ENCODE measurements at regions not wholly inside any gene's neighbourhood (a gene's known extent, or its start where the extent isn't known, plus 50 kb on each side); places are given as distances from the start of the nearest gene placed in this dataset.
"Not testable (repeated sequence)": the region's sequence is repeated elsewhere in the genome, so short reads cannot be mapped to it uniquely, and the experiment has no call there.

DNA sequence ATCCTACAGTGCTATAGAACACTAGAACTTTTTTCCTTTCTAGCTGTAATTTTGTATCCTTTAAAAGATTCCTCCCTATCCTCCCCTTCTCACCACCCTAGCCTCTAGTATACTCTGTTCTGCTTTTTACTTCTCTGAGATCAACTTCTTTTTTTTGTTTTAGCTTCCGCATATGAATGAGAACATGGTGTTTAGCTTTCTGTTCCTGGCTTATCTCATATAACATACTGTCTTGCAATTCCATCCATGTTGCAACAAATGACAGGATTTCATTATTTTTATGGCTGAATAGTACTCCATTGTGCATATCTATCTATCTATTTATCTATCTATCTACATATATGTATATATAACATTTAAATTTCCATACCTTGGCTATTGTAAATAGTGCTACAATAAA is 126.0 kb upstream of the MAN2A1 start:
- H3K27me3 Mint-ChIP-seq, result peaks cover 6% of the 10 kb centered on the region
- H3K9me3 Mint-ChIP-seq, result peaks cover 5% of the 10 kb centered on the region
- H3K36me3 Mint-ChIP-seq, result no peaks in the 10 kb centered on the region
- H3K27ac Mint-ChIP-seq, result no peak overlapping the region
- peaks cover 5% of the 10 kb centered on the region for H3K4me1 Mint-ChIP-seq
- H3K4me3 Mint-ChIP-seq, result no peak overlapping the region
- no peak for DNase-seq

GRCh38 chr5:109563189-109563588 is 126.5 kb upstream of the MAN2A1 start:
- Mint-ChIP-seq H3K4me3 (no peak overlapping the region), H3K27me3 (peaks cover 6% of the 10 kb centered on the region), H3K27ac (no peak overlapping the region), H3K36me3 (no peaks in the 10 kb centered on the region), H3K9me3 (peaks cover 5% of the 10 kb centered on the region), H3K4me1 (peaks cover 10% of the 10 kb centered on the region)
- no peak for DNase-seq

- Mint-ChIP-seq H3K36me3 (no peaks in the 10 kb centered on the region), H3K27ac (no peak overlapping the region), H3K4me1 (peaks cover 12% of the 10 kb centered on the region), H3K9me3 (peaks cover 5% of the 10 kb centered on the region), H3K27me3 (peaks cover under 1% of the 10 kb centered on the region), H3K4me3 (no peak overlapping the region)
- DNase-seq, result no peak
These were observed 127.3 kb upstream of the MAN2A1 start for GRCh38 chr5:109562441-109562840.

DNA sequence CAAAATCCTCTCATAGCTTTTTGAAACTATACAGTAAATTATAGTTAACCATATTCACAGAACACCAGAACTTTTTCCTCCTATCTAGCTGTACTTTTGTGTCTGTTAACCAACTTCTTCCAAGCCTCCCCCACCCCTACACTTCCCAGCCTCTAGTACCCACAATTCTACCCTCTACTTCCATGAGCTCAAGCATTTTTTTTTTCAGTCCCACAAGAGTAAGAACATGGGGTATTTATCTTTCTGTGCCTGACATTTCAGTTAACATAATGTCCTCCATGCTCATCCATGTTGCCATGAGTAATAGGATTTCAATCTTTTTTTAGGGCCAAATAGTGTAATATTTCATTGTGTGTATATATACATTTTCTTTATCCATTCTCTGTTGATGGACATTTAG is 128.3 kb upstream of the MAN2A1 start:
- DNase-seq, result no peak
- H3K4me1 Mint-ChIP-seq, result peaks cover 12% of the 10 kb centered on the region
- no peak overlapping the region for H3K27ac Mint-ChIP-seq
- no peaks in the 10 kb centered on the region for H3K36me3 Mint-ChIP-seq
- H3K4me3 Mint-ChIP-seq, result no peak overlapping the region
- H3K27me3 Mint-ChIP-seq, result no peaks in the 10 kb centered on the region
- H3K9me3 Mint-ChIP-seq, result peaks cover 5% of the 10 kb centered on the region

- no peaks in the 10 kb centered on the region for H3K36me3 Mint-ChIP-seq
- DNase-seq, result no peak
- H3K9me3 Mint-ChIP-seq, result peaks cover 5% of the 10 kb centered on the region
- no peak overlapping the region for H3K27ac Mint-ChIP-seq
- H3K4me1 Mint-ChIP-seq, result peaks cover 12% of the 10 kb centered on the region
- no peak overlapping the region for H3K4me3 Mint-ChIP-seq
- H3K27me3 Mint-ChIP-seq, result no peaks in the 10 kb centered on the region
These were observed 129.2 kb upstream of the MAN2A1 start for GRCh38 chr5:109560554-109560953.

DNA sequence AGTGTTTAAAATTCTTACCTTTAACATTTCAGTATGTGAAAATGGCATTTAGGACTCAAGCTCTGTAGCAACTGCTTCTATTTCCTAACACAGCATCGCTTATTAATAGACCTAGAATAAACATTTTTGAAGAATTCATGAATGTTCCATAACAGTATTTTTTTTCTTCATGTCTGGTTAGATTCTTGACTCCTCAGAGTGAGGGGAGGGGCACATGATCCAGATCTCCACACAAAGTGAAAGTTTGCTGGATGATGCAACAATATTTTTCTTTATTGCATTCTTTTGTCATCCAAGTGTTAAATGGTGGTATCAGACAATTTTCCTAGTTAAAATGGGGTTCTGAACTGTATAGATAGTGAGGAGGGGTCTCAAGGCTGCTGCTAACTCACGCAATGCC is 130.8 kb upstream of the MAN2A1 start:
- no peaks in the 10 kb centered on the region for H3K36me3 Mint-ChIP-seq
- H3K9me3 Mint-ChIP-seq, result peaks cover 1% of the 10 kb centered on the region
- DNase-seq, result no peak
- no peaks in the 10 kb centered on the region for H3K27me3 Mint-ChIP-seq
- peaks cover 12% of the 10 kb centered on the region for H3K4me1 Mint-ChIP-seq
- no peak overlapping the region for H3K4me3 Mint-ChIP-seq
- H3K27ac Mint-ChIP-seq, result peak overlapping the region; percentile 6

DNA sequence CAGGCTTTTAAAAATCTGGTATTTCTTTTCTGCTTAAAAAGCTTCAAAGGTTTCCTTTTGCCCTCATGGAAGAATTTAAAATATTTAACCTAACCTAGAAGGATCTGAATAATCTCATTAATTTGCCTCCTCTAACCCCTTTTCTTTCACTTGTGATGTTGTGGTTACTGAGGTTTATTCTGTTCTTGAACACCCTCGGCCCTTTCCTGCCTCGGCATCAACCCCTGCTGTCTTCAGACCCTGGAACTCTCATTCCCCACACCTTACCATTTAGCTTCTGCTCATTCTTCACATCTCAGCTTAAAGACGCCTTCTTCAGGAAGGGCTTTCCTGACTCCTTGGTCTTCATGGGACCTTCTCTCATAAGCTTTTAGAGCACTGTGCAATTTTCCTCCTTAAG is 131.4 kb upstream of the MAN2A1 start:
- Mint-ChIP-seq H3K36me3 (peaks cover 5% of the 10 kb centered on the region), H3K4me3 (no peak overlapping the region), H3K27me3 (no peaks in the 10 kb centered on the region), H3K4me1 (peaks cover 12% of the 10 kb centered on the region), H3K27ac (no peak overlapping the region), H3K9me3 (peaks cover 7% of the 10 kb centered on the region)
- no peak for DNase-seq

GRCh38 chr5:109553846-109554245 is 135.9 kb upstream of the MAN2A1 start:
- peaks cover 11% of the 10 kb centered on the region for H3K36me3 Mint-ChIP-seq
- peaks cover 7% of the 10 kb centered on the region for H3K27me3 Mint-ChIP-seq
- H3K4me1 Mint-ChIP-seq, result peaks cover 8% of the 10 kb centered on the region
- no peak for DNase-seq
- H3K9me3 Mint-ChIP-seq, result peaks cover 18% of the 10 kb centered on the region
- no peak overlapping the region for H3K27ac Mint-ChIP-seq
- no peak overlapping the region for H3K4me3 Mint-ChIP-seq

DNA sequence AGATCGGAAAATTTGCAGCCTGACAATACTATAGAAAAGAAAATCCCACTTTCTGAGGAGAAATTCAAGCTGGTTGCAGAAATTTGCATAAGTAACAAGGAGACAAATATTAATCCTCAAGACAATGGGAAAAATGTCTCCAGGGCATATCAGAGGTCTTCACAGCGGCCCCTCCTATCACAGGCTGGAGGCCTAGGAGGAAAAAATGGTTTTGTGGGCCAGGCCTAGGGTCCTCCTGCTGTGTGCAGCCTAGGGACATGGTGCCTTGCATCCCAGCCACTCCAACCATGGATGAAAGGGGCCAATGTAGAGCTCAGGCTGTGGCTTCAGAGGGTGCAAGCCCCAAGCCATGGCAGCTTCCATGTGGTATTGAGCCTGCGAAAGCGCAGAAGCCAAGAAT is 138.5 kb upstream of the MAN2A1 start:
- DNase-seq, H3K27me3 Mint-ChIP-seq, H3K27ac Mint-ChIP-seq, H3K4me1 Mint-ChIP-seq, H3K4me3 Mint-ChIP-seq: not testable (repeated sequence)
- Mint-ChIP-seq H3K36me3 (peaks cover 11% of the 10 kb centered on the region), H3K9me3 (peaks cover 18% of the 10 kb centered on the region)

DNA sequence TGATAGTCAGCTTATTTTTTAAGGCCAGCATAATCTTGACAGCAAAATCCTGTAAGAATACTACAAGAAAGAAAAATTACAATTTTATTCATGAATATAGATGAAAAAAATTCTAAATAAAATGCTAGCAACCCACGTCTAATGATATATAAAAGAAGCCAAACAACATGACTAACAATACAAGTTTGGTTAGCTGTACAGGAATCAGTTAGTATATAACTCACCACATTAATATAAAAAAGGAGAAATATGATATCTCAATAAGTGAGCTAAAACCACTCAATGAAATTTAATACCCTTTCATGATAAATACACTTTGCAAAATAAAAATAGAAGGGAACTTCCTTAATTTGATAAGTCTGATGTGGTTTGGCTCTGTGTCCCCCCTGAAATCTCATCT is 139.7 kb upstream of the MAN2A1 start:
- Mint-ChIP-seq H3K27me3 (peaks cover 7% of the 10 kb centered on the region), H3K27ac (no peak overlapping the region), H3K4me1 (no peaks in the 10 kb centered on the region), H3K36me3 (peaks cover 11% of the 10 kb centered on the region), H3K9me3 (peaks cover 18% of the 10 kb centered on the region), H3K4me3 (no peak overlapping the region)
- no peak for DNase-seq

DNA sequence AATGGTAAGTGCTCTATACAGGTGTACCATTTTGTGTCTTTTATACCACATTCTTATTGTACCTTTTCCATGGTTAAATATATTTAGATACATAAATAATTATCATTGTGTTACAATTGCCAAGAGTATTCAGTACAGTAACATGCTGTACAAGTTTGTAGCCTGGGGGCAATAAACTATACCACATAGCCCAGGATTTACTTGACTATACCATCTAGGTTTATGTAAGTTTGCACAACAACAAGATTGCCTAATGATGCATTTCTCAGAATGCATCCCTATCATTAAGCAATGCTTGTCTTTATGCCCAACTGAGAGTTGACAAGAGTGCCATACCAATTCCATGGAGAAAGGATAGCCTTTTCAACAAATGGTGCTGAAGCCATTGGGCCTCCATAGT is 136.7 kb upstream of the PJA2 start:
- H3K36me3 Mint-ChIP-seq, result no peaks in the 10 kb centered on the region
- no peak overlapping the region for H3K27ac Mint-ChIP-seq
- no peaks in the 10 kb centered on the region for H3K27me3 Mint-ChIP-seq
- H3K4me3 Mint-ChIP-seq, result no peak overlapping the region
- DNase-seq, result no peak
- H3K9me3 Mint-ChIP-seq, result peaks cover 8% of the 10 kb centered on the region
- H3K4me1 Mint-ChIP-seq, result no peaks in the 10 kb centered on the region

DNA sequence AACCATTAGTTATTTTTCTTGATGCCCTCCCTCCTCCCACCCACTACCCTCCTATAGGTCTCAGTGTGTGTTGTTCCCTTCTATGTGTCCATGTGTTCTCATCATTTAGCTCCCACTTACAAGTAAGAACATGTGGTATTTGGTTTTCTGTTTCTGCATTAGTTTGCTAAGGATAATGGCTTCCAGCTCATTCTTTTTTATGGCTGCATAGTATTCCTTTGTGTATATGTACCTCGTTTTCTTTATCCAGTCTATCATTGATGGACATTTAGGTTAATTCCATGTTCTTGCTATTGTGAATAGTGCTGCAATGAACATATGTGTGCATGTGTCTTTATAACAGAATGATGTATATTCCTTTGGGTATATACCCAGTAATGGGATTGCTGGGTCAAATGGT is 135.1 kb upstream of the PJA2 start:
- H3K4me1 Mint-ChIP-seq, H3K27ac Mint-ChIP-seq, H3K4me3 Mint-ChIP-seq, H3K36me3 Mint-ChIP-seq, H3K27me3 Mint-ChIP-seq, DNase-seq, H3K9me3 Mint-ChIP-seq: not testable (repeated sequence)

DNA sequence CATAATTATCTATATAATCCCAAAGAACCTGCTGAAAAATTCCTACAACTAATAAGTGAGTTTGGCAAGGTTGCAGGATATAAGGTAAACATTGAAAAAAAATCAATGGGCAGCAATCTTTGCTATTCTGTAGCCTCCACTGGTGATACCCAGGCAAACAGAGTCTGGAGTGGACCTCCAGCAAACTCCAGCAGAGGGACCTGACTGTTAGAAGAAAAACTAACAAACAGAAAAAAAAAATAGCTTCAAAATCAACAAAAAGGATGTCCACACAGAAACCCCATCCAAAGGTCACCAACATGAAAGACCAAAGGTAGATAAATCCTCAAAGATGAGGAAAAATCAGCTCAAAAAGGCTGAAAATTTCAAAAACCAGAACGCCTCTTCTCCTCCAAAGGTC is 128.9 kb upstream of the PJA2 start:
- not testable (repeated sequence) for H3K9me3 Mint-ChIP-seq, DNase-seq, H3K36me3 Mint-ChIP-seq, H3K4me1 Mint-ChIP-seq, H3K4me3 Mint-ChIP-seq, H3K27ac Mint-ChIP-seq
- peaks cover 14% of the 10 kb centered on the region for H3K27me3 Mint-ChIP-seq

DNA sequence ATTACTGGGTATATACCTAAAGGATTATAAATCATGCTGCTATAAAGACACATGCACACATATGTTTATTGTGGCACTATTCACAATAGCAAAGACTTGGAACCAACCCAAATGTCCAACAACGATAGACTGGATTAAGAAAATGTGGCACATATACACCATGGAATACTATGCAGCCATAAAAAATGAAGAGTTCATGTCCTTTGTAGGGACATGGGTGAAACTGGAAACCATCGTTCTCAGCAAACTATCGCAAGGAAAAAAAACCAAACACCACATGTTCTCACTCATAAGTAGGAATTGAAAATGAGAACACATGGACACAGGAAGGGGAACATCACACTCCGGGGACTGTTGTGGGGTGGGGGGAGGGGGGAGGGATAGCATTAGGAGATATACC is 125.3 kb upstream of the PJA2 start:
- H3K27ac Mint-ChIP-seq, H3K4me1 Mint-ChIP-seq, H3K9me3 Mint-ChIP-seq, H3K36me3 Mint-ChIP-seq, DNase-seq, H3K4me3 Mint-ChIP-seq: not testable (repeated sequence)
- H3K27me3 Mint-ChIP-seq, result peaks cover 13% of the 10 kb centered on the region

- peaks cover 7% of the 10 kb centered on the region for H3K27me3 Mint-ChIP-seq
- no peak overlapping the region for H3K27ac Mint-ChIP-seq
- no peaks in the 10 kb centered on the region for H3K9me3 Mint-ChIP-seq
- H3K4me3 Mint-ChIP-seq, result no peak overlapping the region
- H3K4me1 Mint-ChIP-seq, result no peaks in the 10 kb centered on the region
- DNase-seq, result no peak
- H3K36me3 Mint-ChIP-seq, result no peaks in the 10 kb centered on the region
These were observed 124.0 kb upstream of the PJA2 start for GRCh38 chr5:109533751-109534272.

GRCh38 chr5:109532773-109533364 is 123.1 kb upstream of the PJA2 start:
- DNase-seq, result no peak
- Mint-ChIP-seq H3K36me3 (no peaks in the 10 kb centered on the region), H3K27me3 (peaks cover 7% of the 10 kb centered on the region), H3K4me1 (no peaks in the 10 kb centered on the region), H3K4me3 (no peak overlapping the region), H3K27ac (no peak overlapping the region), H3K9me3 (no peaks in the 10 kb centered on the region)

Data from activated naive CD8-positive, alpha-beta T cell treated with anti-CD3 and anti-CD28 coated beads for 36 hours (primary cell).